ENCODE measurements at regions not wholly inside any gene's neighbourhood (a gene's known extent, or its start where the extent isn't known, plus 50 kb on each side); places are given as distances from the start of the nearest gene placed in this dataset.

GRCh38 chr11:13224324-13224723 is 53.3 kb upstream of the BMAL1 start:
- ChIA-PET CTCF (no interaction called here), POLR2A (ENCODE audit: unreplicated experiment) (no interaction called here)
- no peak for ATAC-seq

GRCh38 chr11:13225038-13226001 is 52.3 kb upstream of the BMAL1 start:
- Histone ChIP-seq H3K4me3 (ENCODE audit: low read length) (no peak overlapping the region), H3K9me3 (ENCODE audit: low read length) (no peaks in the 10 kb centered on the region), H3K9ac (ENCODE audit: low read length) (no peak overlapping the region), H3K36me3 (ENCODE audit: low read depth, low read length) (no peaks in the 10 kb centered on the region), H3K9me2 (replicated peaks; ENCODE audit: low read length) (no peaks in the 10 kb centered on the region), H2AFZ (ENCODE audit: low read length) (no peak overlapping the region), H3K27me3 (ENCODE audit: low read length) (no peaks in the 10 kb centered on the region), H3K79me2 (ENCODE audit: low read length) (no peaks in the 10 kb centered on the region), H3K4me2 (ENCODE audit: low read length) (no peak overlapping the region), H3F3A (ENCODE audit: low read length, unreplicated experiment) (no peaks in the 10 kb centered on the region), H3K4me1 (ENCODE audit: insufficient read depth, low read length) (peaks cover 21% of the 10 kb centered on the region), H4K20me1 (ENCODE audit: low read length) (no peaks in the 10 kb centered on the region), H3K27ac (ENCODE audit: low read length) (no peak overlapping the region)
- TF ChIP-seq EZH2phosphoT487 (IDR thresholded peaks at IDR 0.05; ENCODE audit: borderline replicate concordance, low read length), result no peak
- TF ChIP-seq CTCF (conservative IDR thresholded peaks at IDR 0.05; ENCODE audit: low read depth, low read length), result no peak
- no peak for TF ChIP-seq EZH2 (IDR thresholded peaks at IDR 0.05; ENCODE audit: low read length, unreplicated experiment)
- DNase-seq, result no peak
- POLR2A ChIA-PET (ENCODE audit: unreplicated experiment), result interaction anchor here (0.6 kb wide), 1 partner anchor 53 kb away, joined by 4 read pairs; no protein-coding TSS in a partner anchor
- CTCF ChIA-PET, result interaction anchor here (0.7 kb wide), 1 partner anchor 79 kb away, joined by 3 read pairs; no protein-coding TSS in a partner anchor
- BruUV-seq (replicated peaks), result no TSS peak
- ATAC-seq, result no peak
- intact Hi-C loops (cut with micrococcal nuclease), result no loop called here

More at GRCh38 chr11:13224324-13224723, 53.3 kb upstream of the BMAL1 start:
- Histone ChIP-seq H3K27ac (ENCODE audit: low read length) (no peak overlapping the region), H4K20me1 (ENCODE audit: low read length) (no peaks in the 10 kb centered on the region), H3K4me2 (ENCODE audit: low read length) (no peak overlapping the region), H3K9me3 (ENCODE audit: low read length) (no peaks in the 10 kb centered on the region), H3K36me3 (ENCODE audit: low read depth, low read length) (no peaks in the 10 kb centered on the region), H3K27me3 (ENCODE audit: low read length) (no peaks in the 10 kb centered on the region), H3F3A (ENCODE audit: low read length, unreplicated experiment) (no peaks in the 10 kb centered on the region), H3K4me3 (ENCODE audit: low read length) (no peak overlapping the region), H3K79me2 (ENCODE audit: low read length) (no peaks in the 10 kb centered on the region), H3K4me1 (ENCODE audit: insufficient read depth, low read length) (peaks cover 21% of the 10 kb centered on the region), H3K9me2 (replicated peaks; ENCODE audit: low read length) (no peaks in the 10 kb centered on the region), H3K9ac (ENCODE audit: low read length) (no peak overlapping the region), H2AFZ (ENCODE audit: low read length) (no peak overlapping the region)
- BruUV-seq (replicated peaks), result no TSS peak
- intact Hi-C loops (cut with micrococcal nuclease), result no loop called here
- TF ChIP-seq EZH2 (IDR thresholded peaks at IDR 0.05; ENCODE audit: low read length, unreplicated experiment) (no peak), EZH2phosphoT487 (IDR thresholded peaks at IDR 0.05; ENCODE audit: borderline replicate concordance, low read length) (no peak), CTCF (conservative IDR thresholded peaks at IDR 0.05; ENCODE audit: low read depth, low read length) (no peak)
- DNase-seq, result no peak

Data from PC-3 (cell line).